ENCODE measurements at regions not wholly inside any gene's neighbourhood (a gene's known extent, or its start where the extent isn't known, plus 50 kb on each side); places are given as distances from the start of the nearest gene placed in this dataset.

- TF ChIP-seq REST (IDR thresholded peaks at IDR 0.05; ENCODE audit: unreplicated experiment) = no peak
These were observed 92.0 kb downstream of the JRKL start (continued) for GRCh38 chr11:96481771-96482170.

GRCh38 chr11:96482193-96482592, 92.4 kb downstream of the JRKL start:
- peaks cover 2% of the 10 kb centered on the region for H3K27me3 Mint-ChIP-seq (ENCODE audit: insufficient read depth, low read depth, poor library complexity)
- H3K4me2 ChIP-seq = no peak overlapping the region

GRCh38 chr11:96483374-96483955, 93.7 kb downstream of the JRKL start:
- no peak for ATAC-seq
- H3K27ac ChIP-seq (ENCODE audit: low read depth) = no peak overlapping the region
- no peak overlapping the region for H3K4me3 Mint-ChIP-seq
- TF ChIP-seq CREB1 (CRISPR knock-in tag; IDR thresholded peaks at IDR 0.05; ENCODE audit: low read depth) (no peak), ZNF462 (CRISPR knock-in tag; IDR thresholded peaks at IDR 0.05) (no peak), REST (IDR thresholded peaks at IDR 0.05; ENCODE audit: unreplicated experiment) (no peak), JUNB (IDR thresholded peaks at IDR 0.05; ENCODE audit: unreplicated experiment) (no peak)

More at GRCh38 chr11:96482193-96482592, 92.4 kb downstream of the JRKL start:
- ATAC-seq (no peak), DNase-seq (ENCODE audit: low spot score) (no peak)
- TF ChIP-seq NANOG (IDR thresholded peaks at IDR 0.05; ENCODE audit: borderline replicate concordance) = no peak
- H3K4me3 ChIP-seq = no peak overlapping the region
- no peak overlapping the region for H3K27ac Mint-ChIP-seq
- H3K9me2 ChIP-seq (ENCODE audit: insufficient read depth) = no peaks in the 10 kb centered on the region; the same call in 1 of the 2 replicates
- H3K4me3 Mint-ChIP-seq = no peak overlapping the region
- H3K4me1 Mint-ChIP-seq = no peaks in the 10 kb centered on the region
- no peaks in the 10 kb centered on the region for H3K4me1 ChIP-seq (ENCODE audit: insufficient read depth)
- no peaks in the 10 kb centered on the region for H3K79me2 ChIP-seq (replicated peaks; ENCODE audit: insufficient read depth)
- no peaks in the 10 kb centered on the region for H3K36me3 Mint-ChIP-seq (ENCODE audit: low read depth)
- H4K20me1 ChIP-seq (replicated peaks; ENCODE audit: insufficient read depth) = no peaks in the 10 kb centered on the region
- H3K27ac ChIP-seq (ENCODE audit: low read depth) = no peak overlapping the region
- H3F3A ChIP-seq (replicated peaks; ENCODE audit: low read depth) = no peaks in the 10 kb centered on the region
- H2AFZ ChIP-seq = no peak overlapping the region
- H3K27me3 ChIP-seq (ENCODE audit: insufficient read depth) = no peaks in the 10 kb centered on the region
- H3K36me3 ChIP-seq (ENCODE audit: insufficient read depth) = no peaks in the 10 kb centered on the region
- peaks cover 8% of the 10 kb centered on the region; the same call in 2 of the 3 replicates for H3K9me3 Mint-ChIP-seq

More at GRCh38 chr11:96483374-96483955, 93.7 kb downstream of the JRKL start:
- no peaks in the 10 kb centered on the region for H3K9me3 Mint-ChIP-seq
- no peaks in the 10 kb centered on the region for H3K79me2 ChIP-seq (replicated peaks; ENCODE audit: insufficient read depth)
- H3K4me1 Mint-ChIP-seq = no peaks in the 10 kb centered on the region
- H3K4me3 ChIP-seq = no peak overlapping the region
- no peaks in the 10 kb centered on the region for H3K4me1 ChIP-seq (ENCODE audit: insufficient read depth)
- peaks cover 2% of the 10 kb centered on the region for H3K27me3 Mint-ChIP-seq (ENCODE audit: insufficient read depth, low read depth, poor library complexity)
- H3F3A ChIP-seq (replicated peaks; ENCODE audit: low read depth) = no peaks in the 10 kb centered on the region
- no peak overlapping the region for H3K4me2 ChIP-seq
- H3K27ac Mint-ChIP-seq = no peak overlapping the region
- H3K36me3 ChIP-seq (ENCODE audit: insufficient read depth) = no peaks in the 10 kb centered on the region
- no peak for DNase-seq (ENCODE audit: low spot score)
- no peaks in the 10 kb centered on the region for H3K27me3 ChIP-seq (ENCODE audit: insufficient read depth)
- H3K9me2 ChIP-seq (ENCODE audit: insufficient read depth) = no peaks in the 10 kb centered on the region; the same call in 1 of the 2 replicates
- no peaks in the 10 kb centered on the region for H3K36me3 Mint-ChIP-seq (ENCODE audit: low read depth)
- no peak overlapping the region for H2AFZ ChIP-seq
- H4K20me1 ChIP-seq (replicated peaks; ENCODE audit: insufficient read depth) = no peaks in the 10 kb centered on the region

Measured in GM23338 (cell line).